Fibroblast of lung (primary cell): ENCODE measurements at regions not wholly inside any gene's neighbourhood (a gene's known extent, or its start where the extent isn't known, plus 50 kb on each side); places are given as distances from the start of the nearest gene placed in this dataset.

Experiments used
- DNase-seq, 2 donors: peaks; one replicate each; pipeline versions ENCODE4 v3.0.0 to v3.0.0-alpha.2; 2010; ENCODE audit warnings: low read depth in 2 of 2
- H2AFZ ChIP-seq: 2 replicates; pipeline ENCODE4 v1.5.1; 2012; ENCODE audit warnings: low read length, control low read depth, inconsistent platforms
- H3K27ac ChIP-seq: 2 replicates; pipeline ENCODE4 v1.5.1; 2011; ENCODE audit warnings: low read length, control low read depth; ENCODE audit not compliant: insufficient read depth
- H3K27me3 ChIP-seq: 2 replicates; pipeline ENCODE4 v1.5.1; 2011; ENCODE audit warnings: mild to moderate bottlenecking, low read length; ENCODE audit not compliant: control insufficient read depth, insufficient read depth
- H3K36me3 ChIP-seq: 2 replicates; pipeline ENCODE4 v1.5.1; 2011; ENCODE audit warnings: low read length; ENCODE audit not compliant: control insufficient read depth, insufficient read depth
- H3K4me1 ChIP-seq: 2 replicates; pipeline ENCODE4 v1.5.1; 2011; ENCODE audit warnings: low read length; ENCODE audit not compliant: control insufficient read depth, insufficient read depth; ENCODE audit errors: extremely low read depth
- H3K4me2 ChIP-seq: 2 replicates; pipeline ENCODE4 v1.5.1; 2011; ENCODE audit warnings: low read length, control low read depth; ENCODE audit not compliant: insufficient read depth; ENCODE audit errors: extremely low read depth
- H3K4me3 ChIP-seq, 4 experiments: fragments of 200-600 bp in 1 of 4; sonication (generic) in 1 of 4; replicated peaks in 1 of 4; 2 replicates each; pipeline ENCODE4 v1.5.1; 2011 to 2016; ENCODE audit warnings: low read length in 4 of 4, low read depth in 3 of 4, mild to moderate bottlenecking in 3 of 4, control low read depth in 2 of 4, inconsistent platforms in 1 of 4, mixed read lengths in 1 of 4; ENCODE audit not compliant: insufficient read depth in 1 of 4; ENCODE audit errors: control extremely low read depth in 1 of 4
- H3K79me2 ChIP-seq: 2 replicates; pipeline ENCODE4 v1.5.1; 2012; ENCODE audit warnings: mild to moderate bottlenecking, low read length, inconsistent platforms; ENCODE audit not compliant: control insufficient read depth, insufficient read depth
- H3K9ac ChIP-seq: 2 replicates; pipeline ENCODE4 v1.5.1; 2011; ENCODE audit warnings: mild to moderate bottlenecking, low read length, control low read depth; ENCODE audit not compliant: insufficient read depth
- H3K9me3 ChIP-seq: 2 replicates; pipeline ENCODE4 v1.5.1; 2012; ENCODE audit warnings: low read depth, low read length; ENCODE audit not compliant: control insufficient read depth, insufficient read depth
- H4K20me1 ChIP-seq: 2 replicates; pipeline ENCODE4 v1.5.1; 2011; ENCODE audit warnings: low read length; ENCODE audit not compliant: control insufficient read depth, insufficient read depth; ENCODE audit errors: extremely low read depth
- EZH2 ChIP-seq: IDR thresholded peaks from 2 replicates; pipeline ENCODE4 v1.5.1; 2012; ENCODE audit warnings: low read length, control low read depth, mild to moderate bottlenecking; ENCODE audit errors: missing control alignments
- TF ChIP-seq, protein P1 (sequence below), 2 donors: IDR thresholded peaks in 1 of 2; conservative IDR thresholded peaks in 1 of 2; 1 replicate in 1 of 2; 2 replicates in 1 of 2; pipeline ENCODE4 v1.5.1; 2011 to 2012; ENCODE audit warnings: low read length in 2 of 2, control low read depth in 1 of 2, inconsistent platforms in 1 of 2, low read depth in 1 of 2, mild to moderate bottlenecking in 1 of 2

DNA sequence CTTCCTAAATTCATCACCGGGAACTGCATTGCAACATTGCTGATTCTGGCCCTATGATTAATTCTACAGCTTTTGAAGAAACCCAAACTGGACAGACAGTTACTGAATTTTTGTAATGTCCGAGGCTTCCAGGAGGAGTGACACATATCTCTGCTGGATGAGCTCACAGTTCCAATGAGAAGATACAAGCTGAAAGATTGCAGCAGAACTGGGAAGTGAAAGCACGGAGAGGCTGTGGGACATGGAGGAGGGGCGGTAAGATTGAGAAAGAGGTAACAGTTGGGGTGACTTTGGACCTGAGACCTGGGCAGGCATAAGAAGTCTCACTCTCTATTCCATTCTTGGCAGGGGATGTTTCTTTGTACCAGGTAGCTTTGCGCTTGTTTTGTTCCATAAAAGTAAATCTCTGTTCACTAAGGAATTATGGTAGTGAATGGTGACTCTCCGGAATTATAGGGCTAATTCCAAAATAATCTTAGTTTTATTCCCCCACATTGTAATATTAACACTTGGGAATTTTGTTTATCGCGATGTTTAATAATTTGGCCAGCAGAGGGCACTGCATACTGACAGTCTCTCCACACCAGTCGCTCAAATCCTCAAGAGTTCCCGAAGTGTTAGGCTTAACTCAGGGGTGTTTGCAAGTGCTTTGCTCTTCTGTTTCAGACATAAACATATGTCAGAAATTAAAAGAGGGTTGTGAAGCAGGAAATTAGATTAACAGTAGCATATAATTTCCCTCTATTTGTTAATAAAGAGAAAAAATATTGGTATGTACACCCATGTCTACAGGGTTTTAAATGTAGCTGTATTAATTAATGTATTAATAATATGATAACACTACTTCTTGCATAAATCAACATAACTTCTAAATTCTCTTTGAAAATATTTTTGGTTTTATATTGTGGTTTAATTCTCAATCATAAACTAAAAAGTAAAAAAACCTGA lies 201.4 kb downstream of the SOCS6 start:
- Histone ChIP-seq H3K9me3 (no peaks in the 10 kb centered on the region), H4K20me1 (no peaks in the 10 kb centered on the region), H3K27ac (peak overlapping the region; percentile 24), H2AFZ (peak overlapping the region; percentile 4), H3K9ac (no peak overlapping the region), H3K4me1 (no peaks in the 10 kb centered on the region), H3K4me2 (peak overlapping the region; percentile 55), H3K36me3 (no peaks in the 10 kb centered on the region), H3K27me3 (no peaks in the 10 kb centered on the region), H3K4me3 (peak overlapping the region in 3 of 4 experiments; percentile 5 to 42 (median 39)), H3K79me2 (no peaks in the 10 kb centered on the region)
- peak; percentile 29 to 69 for DNase-seq
- TF ChIP-seq, protein P1, sequence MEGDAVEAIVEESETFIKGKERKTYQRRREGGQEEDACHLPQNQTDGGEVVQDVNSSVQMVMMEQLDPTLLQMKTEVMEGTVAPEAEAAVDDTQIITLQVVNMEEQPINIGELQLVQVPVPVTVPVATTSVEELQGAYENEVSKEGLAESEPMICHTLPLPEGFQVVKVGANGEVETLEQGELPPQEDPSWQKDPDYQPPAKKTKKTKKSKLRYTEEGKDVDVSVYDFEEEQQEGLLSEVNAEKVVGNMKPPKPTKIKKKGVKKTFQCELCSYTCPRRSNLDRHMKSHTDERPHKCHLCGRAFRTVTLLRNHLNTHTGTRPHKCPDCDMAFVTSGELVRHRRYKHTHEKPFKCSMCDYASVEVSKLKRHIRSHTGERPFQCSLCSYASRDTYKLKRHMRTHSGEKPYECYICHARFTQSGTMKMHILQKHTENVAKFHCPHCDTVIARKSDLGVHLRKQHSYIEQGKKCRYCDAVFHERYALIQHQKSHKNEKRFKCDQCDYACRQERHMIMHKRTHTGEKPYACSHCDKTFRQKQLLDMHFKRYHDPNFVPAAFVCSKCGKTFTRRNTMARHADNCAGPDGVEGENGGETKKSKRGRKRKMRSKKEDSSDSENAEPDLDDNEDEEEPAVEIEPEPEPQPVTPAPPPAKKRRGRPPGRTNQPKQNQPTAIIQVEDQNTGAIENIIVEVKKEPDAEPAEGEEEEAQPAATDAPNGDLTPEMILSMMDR (conservative IDR thresholded peaks at IDR 0.05 in 1 of 2, IDR thresholded peaks at IDR 0.05 in 1 of 2; ENCODE audit: low read depth in 1 of 2, low read length in 2 of 2) = peak; percentile 62 to 66
- TF ChIP-seq EZH2 = no peak

DNA sequence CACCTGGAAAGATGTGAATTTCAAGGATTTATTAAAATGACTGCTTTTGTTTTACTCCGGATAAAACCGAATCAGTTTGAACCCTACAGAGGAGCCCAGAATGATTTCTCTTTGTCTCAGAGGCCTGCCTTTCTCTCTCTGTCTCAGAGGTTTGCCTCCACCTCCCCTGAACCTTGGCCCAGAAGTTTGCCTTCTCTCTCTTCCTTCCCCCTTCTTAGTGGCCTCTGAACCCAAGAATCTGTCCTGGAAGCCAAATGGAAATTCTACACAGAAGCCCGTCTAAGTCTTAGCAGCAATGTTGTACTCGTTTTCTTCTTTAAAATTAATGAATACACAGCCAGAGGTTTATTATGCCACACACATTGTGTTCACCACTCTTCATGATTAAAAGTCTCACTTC lies 200.7 kb downstream of the SOCS6 start:
- H2AFZ ChIP-seq = no peak overlapping the region
- H3K36me3 ChIP-seq = no peaks in the 10 kb centered on the region
- H3K9me3 ChIP-seq = no peaks in the 10 kb centered on the region
- H3K4me1 ChIP-seq = no peaks in the 10 kb centered on the region
- TF ChIP-seq, protein P1 (conservative IDR thresholded peaks at IDR 0.05 in 1 of 2, IDR thresholded peaks at IDR 0.05 in 1 of 2; ENCODE audit: low read depth in 1 of 2, low read length in 2 of 2) = no peak
- no peak for TF ChIP-seq EZH2
- H3K79me2 ChIP-seq = no peaks in the 10 kb centered on the region
- no peaks in the 10 kb centered on the region for H3K27me3 ChIP-seq
- H3K27ac ChIP-seq = no peak overlapping the region
- H3K4me2 ChIP-seq = no peak overlapping the region
- H3K9ac ChIP-seq = no peak overlapping the region
- H3K4me3 ChIP-seq = no peak overlapping the region
- DNase-seq = no peak
- no peaks in the 10 kb centered on the region for H4K20me1 ChIP-seq

DNA sequence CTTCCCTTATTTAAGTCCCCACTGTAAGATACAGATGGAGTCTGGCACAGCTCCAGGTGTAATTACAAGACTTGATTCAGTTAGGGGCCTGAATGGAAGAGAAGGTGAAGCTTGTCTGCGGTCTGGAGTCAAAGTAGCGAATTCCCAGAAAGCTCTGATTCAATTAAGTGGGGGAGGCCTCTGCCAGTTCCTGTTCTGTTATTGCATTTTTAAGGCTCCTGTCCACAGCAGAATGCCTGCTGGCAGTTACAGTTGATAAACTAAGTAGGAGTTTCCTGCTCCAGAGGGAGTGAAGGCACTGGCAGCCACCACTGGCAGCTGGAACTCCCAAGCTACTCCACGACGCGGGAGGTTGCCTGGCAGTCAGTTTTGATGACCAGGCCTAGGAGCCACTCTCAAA lies 181.1 kb downstream of the SOCS6 start:
- no peaks in the 10 kb centered on the region for H3K79me2 ChIP-seq
- H3K27ac ChIP-seq = no peak overlapping the region
- no peak for TF ChIP-seq EZH2
- TF ChIP-seq, protein P1 (conservative IDR thresholded peaks at IDR 0.05 in 1 of 2, IDR thresholded peaks at IDR 0.05 in 1 of 2; ENCODE audit: low read depth in 1 of 2, low read length in 2 of 2) = no peak
- DNase-seq = peak in 1 of 2 donors; percentile 63
- H3K4me3 ChIP-seq = no peak overlapping the region
- H4K20me1 ChIP-seq = no peaks in the 10 kb centered on the region
- no peaks in the 10 kb centered on the region for H3K27me3 ChIP-seq
- H3K36me3 ChIP-seq = no peaks in the 10 kb centered on the region
- H2AFZ ChIP-seq = no peak overlapping the region
- H3K9me3 ChIP-seq = no peaks in the 10 kb centered on the region
- H3K4me1 ChIP-seq = no peaks in the 10 kb centered on the region
- H3K9ac ChIP-seq = no peak overlapping the region
- no peak overlapping the region for H3K4me2 ChIP-seq
